ENCODE measurements at regions not wholly inside any gene's neighbourhood (a gene's known extent, or its start where the extent isn't known, plus 50 kb on each side); places are given as distances from the start of the nearest gene placed in this dataset.

GRCh38 chr4:111120191-111120590 lies 497.3 kb upstream of the PITX2 start:
- Histone ChIP-seq H3K9me2 (ENCODE audit: insufficient read depth, low read length) (no peaks in the 10 kb centered on the region), H3K4me3 (ENCODE audit: low read length) (no peak overlapping the region), H3K79me2 (replicated peaks; ENCODE audit: insufficient read depth, low read length) (no peaks in the 10 kb centered on the region), H3K27me3 (ENCODE audit: insufficient read depth, low read depth, low read length) (no peaks in the 10 kb centered on the region), H4K20me1 (ENCODE audit: insufficient read depth) (no peaks in the 10 kb centered on the region), H2AFZ (ENCODE audit: low read depth, low read length) (no peak overlapping the region), H3K36me3 (ENCODE audit: insufficient read depth, low read length) (no peaks in the 10 kb centered on the region), H3K27ac (ENCODE audit: low read length) (no peak overlapping the region), H3F3A (ENCODE audit: insufficient read depth, low read length, poor library complexity, severe bottlenecking) (no peaks in the 10 kb centered on the region), H3K9ac (ENCODE audit: low read length) (no peak overlapping the region), H3K4me2 (ENCODE audit: low read length) (no peak overlapping the region), H3K9me3 (ENCODE audit: low read length) (no peaks in the 10 kb centered on the region)
- TF ChIP-seq, protein P1, sequence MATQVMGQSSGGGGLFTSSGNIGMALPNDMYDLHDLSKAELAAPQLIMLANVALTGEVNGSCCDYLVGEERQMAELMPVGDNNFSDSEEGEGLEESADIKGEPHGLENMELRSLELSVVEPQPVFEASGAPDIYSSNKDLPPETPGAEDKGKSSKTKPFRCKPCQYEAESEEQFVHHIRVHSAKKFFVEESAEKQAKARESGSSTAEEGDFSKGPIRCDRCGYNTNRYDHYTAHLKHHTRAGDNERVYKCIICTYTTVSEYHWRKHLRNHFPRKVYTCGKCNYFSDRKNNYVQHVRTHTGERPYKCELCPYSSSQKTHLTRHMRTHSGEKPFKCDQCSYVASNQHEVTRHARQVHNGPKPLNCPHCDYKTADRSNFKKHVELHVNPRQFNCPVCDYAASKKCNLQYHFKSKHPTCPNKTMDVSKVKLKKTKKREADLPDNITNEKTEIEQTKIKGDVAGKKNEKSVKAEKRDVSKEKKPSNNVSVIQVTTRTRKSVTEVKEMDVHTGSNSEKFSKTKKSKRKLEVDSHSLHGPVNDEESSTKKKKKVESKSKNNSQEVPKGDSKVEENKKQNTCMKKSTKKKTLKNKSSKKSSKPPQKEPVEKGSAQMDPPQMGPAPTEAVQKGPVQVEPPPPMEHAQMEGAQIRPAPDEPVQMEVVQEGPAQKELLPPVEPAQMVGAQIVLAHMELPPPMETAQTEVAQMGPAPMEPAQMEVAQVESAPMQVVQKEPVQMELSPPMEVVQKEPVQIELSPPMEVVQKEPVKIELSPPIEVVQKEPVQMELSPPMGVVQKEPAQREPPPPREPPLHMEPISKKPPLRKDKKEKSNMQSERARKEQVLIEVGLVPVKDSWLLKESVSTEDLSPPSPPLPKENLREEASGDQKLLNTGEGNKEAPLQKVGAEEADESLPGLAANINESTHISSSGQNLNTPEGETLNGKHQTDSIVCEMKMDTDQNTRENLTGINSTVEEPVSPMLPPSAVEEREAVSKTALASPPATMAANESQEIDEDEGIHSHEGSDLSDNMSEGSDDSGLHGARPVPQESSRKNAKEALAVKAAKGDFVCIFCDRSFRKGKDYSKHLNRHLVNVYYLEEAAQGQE (IDR thresholded peaks at IDR 0.05; ENCODE audit: borderline replicate concordance), result no peak
- TF ChIP-seq RAD21 (conservative IDR thresholded peaks at IDR 0.05) (no peak), CTCF (IDR thresholded peaks at IDR 0.05; ENCODE audit: poor library complexity, severe bottlenecking) (no peak), EP300 (conservative IDR thresholded peaks at IDR 0.05; ENCODE audit: poor library complexity, severe bottlenecking) (no peak), POLR2AphosphoS5 (IDR thresholded peaks at IDR 0.05) (no peak), TAF1 (IDR thresholded peaks at IDR 0.05; ENCODE audit: low read depth) (no peak), EZH2 (IDR thresholded peaks at IDR 0.05; ENCODE audit: borderline replicate concordance, insufficient read depth, low read length, poor library complexity, severe bottlenecking) (no peak)

- H2AFZ ChIP-seq (ENCODE audit: low read depth, low read length), result no peak overlapping the region
Measured at GRCh38 chr4:111126340-111126739, 503.5 kb upstream of the PITX2 start.

More at GRCh38 chr4:111126340-111126739, 503.5 kb upstream of the PITX2 start:
- H3K4me3 ChIP-seq (ENCODE audit: low read length), result no peak overlapping the region
- H3K27me3 ChIP-seq (ENCODE audit: insufficient read depth, low read depth, low read length), result no peaks in the 10 kb centered on the region
- H3K9me3 ChIP-seq (ENCODE audit: low read length), result no peaks in the 10 kb centered on the region
- H3K9ac ChIP-seq (ENCODE audit: low read length), result no peak overlapping the region
- no peak overlapping the region for H3K4me2 ChIP-seq (ENCODE audit: low read length)
- H3K79me2 ChIP-seq (replicated peaks; ENCODE audit: insufficient read depth, low read length), result no peaks in the 10 kb centered on the region
- H4K20me1 ChIP-seq (ENCODE audit: insufficient read depth), result no peaks in the 10 kb centered on the region
- no peak for TF ChIP-seq RAD21 (conservative IDR thresholded peaks at IDR 0.05)
- no peak for TF ChIP-seq SMC3 (conservative IDR thresholded peaks at IDR 0.05; ENCODE audit: poor library complexity)
- no peak for TF ChIP-seq MXI1 (conservative IDR thresholded peaks at IDR 0.05; ENCODE audit: poor library complexity, severe bottlenecking)
- no peak for TF ChIP-seq EZH2 (IDR thresholded peaks at IDR 0.05; ENCODE audit: borderline replicate concordance, insufficient read depth, low read length, poor library complexity, severe bottlenecking)
- no peak for TF ChIP-seq EP300 (conservative IDR thresholded peaks at IDR 0.05; ENCODE audit: poor library complexity, severe bottlenecking)
- TF ChIP-seq CTCF (IDR thresholded peaks at IDR 0.05; ENCODE audit: poor library complexity, severe bottlenecking), result no peak
- TF ChIP-seq, protein P1 (IDR thresholded peaks at IDR 0.05; ENCODE audit: borderline replicate concordance), result no peak
- no peak for TF ChIP-seq POLR2AphosphoS5 (IDR thresholded peaks at IDR 0.05)
- no peak for TF ChIP-seq TAF1 (IDR thresholded peaks at IDR 0.05; ENCODE audit: low read depth)
- H3K27ac ChIP-seq (ENCODE audit: low read length), result no peak overlapping the region
- H3F3A ChIP-seq (ENCODE audit: insufficient read depth, low read length, poor library complexity, severe bottlenecking), result no peaks in the 10 kb centered on the region
- no peaks in the 10 kb centered on the region for H3K9me2 ChIP-seq (ENCODE audit: insufficient read depth, low read length)
- no peaks in the 10 kb centered on the region for H3K36me3 ChIP-seq (ENCODE audit: insufficient read depth, low read length)
